ENCODE measurements at regions not wholly inside any gene's neighbourhood (a gene's known extent, or its start where the extent isn't known, plus 50 kb on each side); places are given as distances from the start of the nearest gene placed in this dataset.

DNA sequence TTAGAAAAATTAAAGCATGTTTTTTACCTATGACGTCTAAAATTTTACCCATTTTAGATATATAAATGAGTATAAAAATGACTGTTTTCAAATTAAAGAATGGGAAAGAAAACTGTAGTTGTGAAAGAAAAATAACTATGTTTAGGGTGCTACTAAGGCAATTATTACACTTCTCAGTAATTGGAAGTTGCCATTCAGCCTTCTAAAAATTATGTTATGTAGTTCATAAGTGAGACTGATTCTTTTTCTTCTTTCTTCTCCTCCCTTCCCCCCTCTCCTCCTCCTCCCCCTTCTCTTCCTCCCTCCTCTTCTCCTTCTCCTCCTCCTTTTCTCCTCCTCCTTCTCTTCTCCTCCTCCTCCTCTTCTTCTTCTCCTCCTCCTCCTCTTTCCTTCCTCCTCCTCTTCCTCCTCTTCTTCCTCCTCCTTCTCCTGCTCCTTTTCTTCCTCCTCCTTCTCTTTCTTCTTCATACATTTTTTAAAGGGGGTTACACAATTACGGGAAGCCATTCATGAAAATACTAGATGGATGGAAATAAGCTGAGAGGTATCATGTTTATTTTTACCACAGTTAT, 223.6 kb downstream of the CETN3 start:
- DNase-seq: no peak

DNA sequence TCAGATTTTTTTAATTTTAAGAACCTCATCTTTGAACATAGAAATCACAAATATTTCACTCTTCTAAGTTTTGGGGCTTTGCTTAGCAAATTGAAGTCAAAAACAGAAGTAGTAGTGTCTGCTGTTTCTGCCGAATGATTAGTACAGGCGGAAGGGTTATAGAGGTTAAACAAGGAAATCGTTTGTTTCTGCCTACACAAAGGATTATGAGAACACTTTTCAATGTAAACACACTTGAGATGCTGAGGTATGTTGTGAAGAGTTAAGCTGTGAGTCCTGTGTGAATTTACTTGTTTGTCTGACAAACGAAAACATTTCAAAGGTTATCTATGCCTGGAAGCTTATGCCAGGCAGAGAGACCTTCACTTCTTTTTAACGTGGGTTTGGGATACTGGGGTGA, 224.8 kb downstream of the CETN3 start:
- no peak for DNase-seq

DNA sequence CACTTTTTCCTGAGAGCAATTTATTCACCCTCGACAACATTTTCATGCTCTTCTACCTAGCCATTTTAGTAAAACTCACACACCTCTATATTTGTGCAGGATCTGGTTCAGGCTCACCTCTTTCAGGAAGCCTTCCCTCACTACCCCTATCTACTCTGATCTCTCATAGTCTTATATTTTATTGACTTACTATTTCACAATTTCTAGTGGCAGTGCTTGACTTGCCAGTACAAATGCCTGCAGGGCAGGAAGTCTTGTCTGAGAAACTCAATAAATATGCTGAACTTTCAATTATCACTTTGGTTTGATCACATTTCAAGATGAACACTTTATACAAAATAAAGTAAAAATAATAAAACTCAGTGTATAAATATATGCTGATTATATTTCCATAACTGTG, 226.8 kb downstream of the CETN3 start:
- DNase-seq: no peak

DNA sequence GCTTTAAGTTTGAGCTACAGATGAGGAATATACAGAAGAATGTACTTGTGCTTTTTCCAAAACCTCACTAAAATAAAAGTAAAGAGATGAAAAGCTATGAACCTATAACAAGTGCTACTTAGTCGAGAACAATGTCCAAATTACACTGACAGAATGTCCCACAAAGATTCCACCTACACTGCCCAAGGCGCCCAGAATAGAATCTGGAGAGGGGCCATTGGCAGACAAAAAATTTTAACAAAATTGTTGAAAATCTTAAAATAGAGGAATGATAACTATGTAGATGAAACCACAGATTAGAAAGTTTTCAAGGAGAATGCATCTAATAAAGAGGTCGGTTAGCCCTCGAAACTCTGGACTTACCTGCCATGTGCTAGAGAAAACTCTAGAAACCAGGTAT, 235.3 kb downstream of the CETN3 start:
- DNase-seq: no peak

DNA sequence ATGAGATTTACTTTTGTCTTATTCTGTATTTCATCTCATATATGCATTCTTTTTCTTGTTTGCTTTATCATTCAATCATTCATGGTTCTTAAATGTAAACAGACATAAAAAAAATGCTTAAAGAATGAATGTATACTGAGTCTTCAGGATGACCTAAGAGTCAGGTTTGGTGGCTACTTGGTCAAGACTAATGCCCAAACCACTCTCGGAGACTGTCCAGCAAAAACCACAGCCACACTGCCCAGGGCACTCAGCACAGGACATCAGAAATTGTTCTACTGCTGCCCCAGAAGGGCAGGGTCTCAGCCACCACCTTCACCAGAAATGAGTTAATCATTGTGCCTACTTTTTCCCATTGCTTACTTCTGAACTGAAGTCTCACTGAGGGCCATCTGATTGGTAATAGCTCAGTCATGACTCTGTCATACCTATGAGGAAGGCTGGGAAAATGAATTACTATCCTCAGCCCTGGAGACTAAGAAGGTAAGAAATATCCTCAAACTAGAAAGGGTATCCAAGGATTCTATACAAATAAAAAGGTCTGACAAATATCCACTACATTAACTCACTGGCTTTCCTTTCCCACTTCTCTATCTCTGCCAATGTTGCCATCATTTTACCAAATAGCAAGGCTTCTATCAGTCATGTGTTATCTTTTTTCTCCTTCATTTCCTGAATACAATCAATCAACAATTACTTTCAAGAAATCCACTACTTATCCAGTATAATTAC, 236.1 kb downstream of the CETN3 start:
- DNase-seq: no peak

DNA sequence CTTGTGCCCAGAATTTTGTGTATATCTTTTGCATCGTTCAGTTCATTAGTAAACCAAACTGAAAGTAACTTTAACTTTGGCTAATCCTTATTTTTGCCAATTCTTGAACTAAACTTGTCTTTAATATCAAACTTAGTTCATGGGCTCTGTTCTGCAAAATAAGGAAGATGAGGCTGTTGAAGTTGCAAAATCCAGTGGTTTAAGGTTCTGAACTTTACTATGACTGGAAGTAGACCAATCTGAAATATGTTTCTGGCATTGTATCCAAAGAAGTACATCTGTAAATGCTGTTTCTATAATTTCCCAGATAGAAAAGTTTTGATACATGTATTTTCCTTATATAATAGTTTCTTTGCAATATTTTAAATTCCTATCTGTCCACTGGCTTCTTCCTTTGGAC, 238.1 kb downstream of the CETN3 start:
- DNase-seq: no peak

DNA sequence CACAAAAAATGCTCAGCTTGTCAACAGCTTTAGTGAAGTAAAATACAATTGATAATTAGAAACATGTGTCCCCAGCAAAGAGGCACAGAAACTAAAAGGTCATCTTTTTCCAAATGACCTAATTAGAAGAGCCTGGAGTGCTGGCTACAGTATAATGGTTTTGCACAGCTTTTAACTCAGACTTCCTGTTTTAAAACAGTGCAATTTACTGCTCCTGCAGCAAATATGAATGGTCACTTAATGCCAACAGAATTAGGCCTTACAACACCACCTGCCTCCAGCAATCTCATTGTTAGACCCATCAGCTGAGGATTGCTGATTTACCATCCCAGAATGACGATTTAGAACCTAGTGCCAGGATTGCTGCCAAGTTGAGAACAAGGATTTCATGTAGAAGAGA, 239.3 kb downstream of the CETN3 start:
- no peak for DNase-seq

DNA sequence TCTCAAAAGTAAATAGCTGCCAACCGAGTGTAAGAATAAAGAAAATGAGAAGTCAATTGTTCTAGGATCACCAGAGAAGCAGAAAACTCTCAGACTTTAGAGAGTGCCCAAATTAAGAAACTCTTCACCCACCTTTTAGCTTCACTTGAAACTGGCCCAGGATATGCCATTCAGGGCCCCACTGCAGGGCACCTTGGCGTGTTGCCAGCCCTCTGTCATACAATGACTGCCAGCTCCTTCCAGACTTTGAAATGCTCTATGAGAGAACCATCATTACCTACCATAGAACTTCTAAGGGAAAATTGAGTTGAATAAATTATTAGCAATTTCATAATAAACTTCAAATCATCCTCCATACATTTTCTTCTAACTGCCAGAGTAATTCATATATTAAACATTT, 240.5 kb downstream of the CETN3 start:
- DNase-seq: peak in 2 of 14 donors; percentile 5 to 7

DNA sequence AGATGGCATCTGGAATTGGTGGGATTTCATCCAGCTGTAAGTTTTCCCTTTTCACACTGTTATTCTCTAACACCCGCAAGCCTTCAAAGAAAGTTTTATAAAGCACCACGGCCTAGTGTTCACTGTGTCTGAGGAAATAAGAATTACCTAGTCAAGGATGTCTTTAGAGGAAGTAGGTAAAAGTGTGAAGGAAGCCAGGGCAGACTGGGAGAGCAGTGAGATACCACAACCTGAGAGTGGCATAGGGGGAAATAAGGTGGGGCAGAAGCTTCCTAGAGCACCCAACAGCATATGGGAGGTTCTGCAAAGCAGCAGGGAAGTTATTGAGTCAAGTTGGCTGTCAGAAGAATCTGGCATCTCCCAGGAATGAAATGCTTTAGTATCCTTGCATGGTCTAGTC, 241.2 kb downstream of the CETN3 start:
- no peak for DNase-seq

DNA sequence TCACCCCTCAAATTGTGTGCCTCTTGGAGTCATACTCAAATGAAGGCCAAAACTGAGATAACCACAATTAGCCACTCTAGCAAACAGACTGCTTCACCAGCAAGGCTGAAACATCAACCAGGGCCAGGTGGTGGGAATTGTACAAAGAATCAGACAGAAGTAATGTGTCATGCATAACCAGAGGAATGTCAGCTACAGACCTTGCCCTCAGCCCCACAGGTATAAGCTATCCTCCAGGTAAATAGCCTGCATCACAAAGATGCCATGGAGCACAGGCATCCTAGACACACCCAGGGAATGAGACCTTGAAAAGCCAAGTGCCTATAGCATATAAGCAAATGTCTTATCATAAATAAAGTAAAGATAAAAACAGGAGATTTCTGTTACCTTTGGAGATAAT, 242.7 kb downstream of the CETN3 start:
- DNase-seq: no peak

DNA sequence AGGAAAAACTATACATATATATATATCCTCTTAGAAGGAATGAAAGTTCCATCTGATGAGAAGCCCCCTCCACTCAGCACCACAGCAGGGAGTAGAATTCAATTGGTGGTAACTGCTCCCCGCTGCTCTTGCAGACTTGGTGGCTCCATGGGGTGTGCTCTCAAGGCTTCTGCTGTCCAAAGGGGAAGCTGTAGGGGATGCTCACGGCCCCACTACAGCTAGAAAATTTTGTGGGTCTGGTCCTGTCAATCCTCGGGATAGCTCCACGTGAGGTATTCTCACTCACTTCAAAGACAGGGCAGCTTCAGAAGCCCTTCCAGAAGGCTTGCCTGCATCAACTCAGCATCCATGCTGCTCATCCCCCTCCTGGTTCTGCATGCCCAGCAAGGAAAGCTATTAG, 247.2 kb downstream of the CETN3 start:
- DNase-seq: no peak

DNA sequence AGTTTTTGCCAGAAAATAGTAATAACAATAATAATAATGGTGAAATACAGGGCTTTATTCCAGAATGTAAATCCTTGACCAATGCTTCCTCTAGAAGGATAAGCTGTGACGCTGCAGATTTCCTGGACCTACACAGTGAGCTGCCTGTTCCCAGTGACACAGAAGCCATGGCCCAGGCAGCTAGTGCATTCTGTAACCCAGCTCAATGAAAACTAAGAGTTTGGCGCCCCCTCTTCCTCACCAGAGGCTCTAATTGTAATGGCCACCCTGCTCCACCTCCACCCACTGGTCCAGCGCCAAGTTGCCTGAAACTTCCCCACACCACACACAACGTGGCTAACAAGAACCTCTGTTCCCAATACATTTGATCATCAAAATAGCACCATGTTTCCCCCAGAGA, 248.1 kb downstream of the CETN3 start:
- peak in 1 of 14 donors; percentile 10 for DNase-seq

DNA sequence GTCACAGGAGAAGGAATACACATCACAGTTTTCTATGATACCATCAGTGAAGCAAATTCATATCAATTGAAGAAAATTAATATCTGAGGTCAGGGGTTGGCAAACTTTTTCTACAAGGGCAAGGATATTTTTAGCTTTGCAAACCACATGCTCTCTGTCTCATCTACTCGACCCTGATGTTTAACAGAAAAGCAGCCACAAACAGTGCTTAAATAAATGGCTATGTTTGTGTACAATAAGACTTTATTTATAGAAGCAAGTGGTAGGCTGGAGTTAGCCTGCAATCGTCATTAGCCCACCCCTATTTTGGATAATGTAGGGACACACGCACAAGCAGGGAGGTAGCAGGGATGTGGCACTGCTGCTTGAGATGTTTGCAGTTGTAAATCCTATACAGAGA, 251.4 kb downstream of the CETN3 start:
- no peak for DNase-seq

DNA sequence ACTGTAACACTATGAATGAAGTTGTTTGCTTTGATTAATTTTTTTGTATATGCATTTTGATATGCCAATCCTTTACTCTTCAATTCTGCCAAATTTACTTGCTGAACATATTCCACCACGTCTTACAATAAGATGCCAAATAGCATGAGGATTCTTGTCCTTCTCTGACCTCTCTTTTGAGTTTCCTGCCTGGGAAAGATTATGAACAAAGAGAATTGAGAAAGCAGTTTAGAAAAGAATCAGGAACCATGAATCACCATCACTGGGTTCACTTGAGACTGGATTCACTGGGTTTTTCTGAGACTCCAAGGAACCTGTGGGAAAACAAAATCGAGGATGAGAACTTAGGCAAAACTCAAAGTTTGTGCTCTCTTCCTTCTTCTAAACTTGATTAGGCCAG, 256.5 kb downstream of the CETN3 start:
- DNase-seq: no peak

DNA sequence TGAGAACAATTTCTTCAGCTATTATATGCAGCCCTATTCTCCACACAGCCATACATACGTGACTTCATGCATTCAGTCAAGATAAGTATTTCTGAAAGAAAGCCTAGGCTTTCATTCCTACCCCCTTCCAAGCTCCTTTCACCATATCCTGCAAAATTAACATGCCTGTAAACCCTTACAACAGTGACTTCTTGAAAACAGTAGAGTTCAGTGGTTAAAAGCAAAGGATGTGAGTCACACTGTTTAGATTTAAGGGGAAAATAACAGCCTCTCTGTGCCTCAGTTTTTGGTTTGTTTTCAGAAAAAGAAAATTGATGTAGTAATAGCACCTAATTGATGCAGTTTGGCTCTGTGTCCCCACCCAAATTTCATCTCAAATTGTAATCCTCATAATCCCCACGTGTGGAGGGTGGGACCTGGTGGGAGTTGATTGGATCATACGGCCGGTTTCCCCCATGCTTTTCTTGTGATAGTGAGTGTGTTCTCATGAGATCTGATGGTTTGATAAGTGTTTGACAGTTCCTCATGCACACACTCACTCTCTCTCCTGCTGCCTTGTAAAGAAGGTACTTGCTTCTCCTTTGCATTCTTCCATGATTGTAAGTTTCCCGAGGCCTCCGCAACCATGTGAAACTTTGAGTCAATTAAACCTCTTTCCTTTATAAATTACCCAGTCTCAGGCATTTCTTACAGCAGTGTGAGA, 264.8 kb downstream of the CETN3 start:
- DNase-seq: no peak

DNA sequence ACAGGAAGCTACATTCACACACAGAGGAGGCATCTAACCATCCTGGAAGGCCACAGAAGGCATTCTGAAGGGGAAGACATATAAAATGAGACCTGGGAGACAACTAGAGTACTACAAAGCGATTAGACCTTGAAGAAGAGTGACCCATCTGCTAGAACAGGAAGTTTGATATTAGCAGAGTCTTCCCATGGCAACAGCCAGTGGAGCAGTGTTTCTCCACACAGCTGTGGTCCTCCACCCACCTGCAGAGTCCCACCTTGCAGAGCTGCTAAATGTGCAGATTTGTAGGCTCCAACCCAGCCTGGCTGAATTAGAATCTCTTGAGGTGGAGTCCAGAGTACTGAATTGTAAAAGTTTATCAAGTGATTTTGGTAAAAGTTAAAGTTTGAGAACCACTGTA, 267.0 kb downstream of the CETN3 start:
- DNase-seq: no peak

DNA sequence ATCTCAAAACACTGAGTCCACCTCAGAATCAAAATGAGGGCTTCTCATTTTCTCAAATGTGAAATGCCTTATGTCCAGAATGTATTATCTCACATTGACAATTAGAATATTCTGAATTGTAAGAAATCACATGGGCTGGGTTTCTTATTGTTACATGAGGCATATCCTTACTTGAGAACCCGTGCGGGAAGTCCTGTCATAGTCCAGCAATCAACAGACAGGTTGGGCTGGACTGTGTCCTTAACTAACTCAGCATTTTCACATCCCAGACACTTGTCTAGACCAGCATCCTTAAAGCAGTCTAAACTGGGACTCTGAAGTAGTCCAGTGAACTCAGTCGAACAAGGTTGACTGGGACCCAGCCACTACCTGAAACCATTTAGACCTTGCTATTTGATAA, 267.6 kb downstream of the CETN3 start:
- DNase-seq: no peak

DNA sequence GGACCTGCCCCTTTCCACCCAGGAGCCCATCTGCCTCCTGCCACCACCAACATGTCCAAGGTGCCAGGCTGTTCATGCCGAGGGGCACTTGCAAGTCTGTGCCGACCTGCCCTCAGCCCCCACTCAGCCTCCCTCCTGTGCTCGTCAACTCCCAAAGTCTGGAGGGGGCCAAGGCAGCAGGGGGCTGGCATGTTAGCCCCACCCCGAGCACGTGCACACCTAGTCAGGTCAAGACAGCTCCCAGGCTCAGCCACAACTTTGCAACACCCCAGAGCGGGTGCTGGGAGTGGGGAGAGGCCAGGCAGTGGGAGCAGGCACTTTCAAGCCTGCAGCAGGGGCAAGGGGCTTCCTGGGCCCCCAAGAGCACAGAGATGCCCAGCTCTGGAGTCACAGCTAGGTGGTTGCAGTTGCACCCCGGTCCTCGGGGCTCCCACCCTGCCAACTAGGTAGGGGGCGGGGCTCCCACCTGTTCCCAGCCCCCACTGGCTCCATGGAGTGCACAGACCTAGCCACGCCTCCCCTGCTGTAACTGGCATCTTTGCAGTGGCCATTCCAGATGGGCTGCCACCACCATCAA, 272.5 kb downstream of the CETN3 start:
- DNase-seq: no peak

DNA sequence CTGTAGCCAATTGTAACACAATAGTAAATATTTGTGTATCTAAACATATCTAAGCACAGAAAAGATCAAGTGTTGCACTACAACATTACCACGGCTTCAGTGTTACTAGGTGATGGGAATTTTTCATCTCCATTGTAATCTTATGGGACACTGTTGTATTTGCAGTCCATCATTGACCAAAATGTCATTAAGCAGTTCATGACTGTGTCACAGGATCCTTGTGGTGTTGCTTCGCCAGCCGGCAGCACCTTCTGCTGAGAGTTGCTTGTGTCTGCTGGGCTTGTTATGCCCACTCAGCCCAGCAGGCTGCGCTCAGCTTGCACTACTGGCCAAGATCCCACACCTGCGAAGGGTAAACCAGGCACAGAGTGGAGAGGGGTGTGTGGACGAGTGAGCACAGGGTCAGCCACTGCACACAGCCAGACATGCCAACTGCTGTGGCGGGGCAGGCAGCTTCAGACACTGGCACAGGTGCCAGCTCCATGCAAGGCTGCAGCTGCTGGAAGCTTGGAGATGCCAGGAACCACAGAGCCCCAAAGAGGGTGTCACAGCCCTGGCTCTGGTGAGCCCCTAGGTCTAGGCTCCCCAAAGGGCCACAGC, 273.7 kb downstream of the CETN3 start:
- no peak for DNase-seq

DNA sequence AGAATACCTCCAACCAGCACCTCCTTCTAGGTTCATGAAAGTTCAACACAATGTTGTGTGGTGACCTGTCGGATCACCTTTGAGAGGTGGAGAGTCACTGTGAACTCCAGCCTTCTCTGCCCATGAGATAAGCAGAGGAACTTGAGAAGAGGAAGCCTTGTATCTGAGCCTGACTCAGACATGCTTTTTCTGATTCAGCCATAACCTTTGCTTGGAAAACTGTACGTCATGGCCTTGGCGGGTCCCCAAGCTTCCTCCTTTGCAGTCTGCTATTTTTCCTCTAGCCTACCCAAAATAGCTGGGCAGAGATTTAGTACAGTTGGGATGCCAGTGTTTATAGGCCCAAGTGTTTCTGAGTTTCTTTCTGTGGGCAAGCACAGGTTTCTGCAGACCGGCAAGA, 274.7 kb downstream of the CETN3 start:
- peak in 5 of 14 donors; percentile 5 to 46 (median 14) for DNase-seq

DNA sequence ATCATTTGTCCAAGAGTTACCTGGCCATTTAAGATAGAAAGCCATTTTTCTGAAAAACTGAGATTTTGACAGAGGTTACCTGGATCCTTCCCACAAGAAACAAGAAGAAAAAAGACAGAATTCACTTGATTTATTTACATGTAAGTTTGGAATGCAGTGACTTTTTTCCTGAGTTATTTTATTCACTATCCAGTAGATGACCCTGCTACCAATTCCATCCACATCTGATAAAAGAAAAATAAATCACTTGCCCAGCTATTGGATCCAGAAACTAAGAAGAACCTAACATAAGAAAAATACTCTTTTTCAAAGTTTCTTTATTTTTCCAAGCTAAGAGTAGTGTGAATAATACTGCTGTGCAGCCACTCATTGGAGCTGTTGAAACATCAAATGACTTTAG, 275.2 kb downstream of the CETN3 start:
- DNase-seq: no peak

DNA sequence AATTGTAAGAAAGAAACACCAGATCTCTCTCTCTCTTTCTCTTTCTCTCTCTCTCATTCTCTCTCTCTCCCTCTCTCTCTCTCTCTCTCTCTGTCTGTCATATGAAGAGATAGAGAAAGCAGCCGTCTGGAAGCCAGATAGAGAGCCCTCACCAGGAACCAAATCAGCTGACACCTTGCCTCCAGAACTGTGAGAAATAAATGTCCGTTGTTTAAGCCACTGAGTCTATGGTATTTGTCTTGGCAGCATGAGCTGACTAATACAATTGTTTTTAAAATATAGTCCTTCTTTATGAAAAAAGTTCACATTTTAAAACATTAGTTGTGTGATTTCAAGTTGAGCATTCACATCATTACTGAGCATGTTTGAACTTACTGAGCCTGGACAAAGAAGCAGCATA, 275.6 kb downstream of the CETN3 start:
- no peak for DNase-seq
